ENCODE measurements at regions not wholly inside any gene's neighbourhood (a gene's known extent, or its start where the extent isn't known, plus 50 kb on each side); places are given as distances from the start of the nearest gene placed in this dataset.

GRCh38 chr6:2599817-2600216 is 150.9 kb downstream of the MYLK4 start:
- TF ChIP-seq POLR2A (IDR thresholded peaks at IDR 0.05) (no peak), CTCF (IDR thresholded peaks at IDR 0.05) (no peak)
